Caco-2 (cell line): ENCODE measurements at regions not wholly inside any gene's neighbourhood (a gene's known extent, or its start where the extent isn't known, plus 50 kb on each side); places are given as distances from the start of the nearest gene placed in this dataset.

ENCODE experiments used
- BruUV-seq: library from RNA; stranded (reverse); fragments of 400-500 nt; replicated peaks from 2 replicates; lab custom pipeline; 2021; lab: Mats Ljungman, UMichigan
- CTCF ChIA-PET: fragments of 300-600 bp; sonication (Branson Sonifier 250); formaldehyde crosslinking; loops from one replicate; lab custom pipeline; 2022; ENCODE audit warnings: antibody characterized with exemption; lab: Charles Lee
- POLR2A ChIA-PET: fragments of 300-600 bp; sonication (Branson Sonifier 250); formaldehyde crosslinking; loops from one replicate; lab custom pipeline; 2022; ENCODE audit warnings: antibody characterized with exemption; lab: Charles Lee
- DNase-seq, 2 experiments: peaks; one replicate each; pipeline versions ENCODE4 v3.0.0 to v3.0.0-alpha.2; 2020 to 2022
- H3K27me3 ChIP-seq: replicated peaks from 2 replicates; pipeline ENCODE4 v1.6.0; 2011; ENCODE audit warnings: low read length; ENCODE audit not compliant: control insufficient read depth, insufficient read depth
- H3K36me3 ChIP-seq: 2 replicates; pipeline ENCODE4 v1.5.1; 2011; ENCODE audit warnings: low read length; ENCODE audit not compliant: control insufficient read depth, insufficient read depth
- H3K4me1 ChIP-seq: fragments of 250-450 bp; sonication (Bioruptor Pico); 2 replicates; pipeline ENCODE4 v1.5.1; 2020; ENCODE audit warnings: mild to moderate bottlenecking
- H3K4me3 ChIP-seq: 2 replicates; pipeline ENCODE4 v1.5.1; 2011; ENCODE audit warnings: low read depth, mild to moderate bottlenecking, control low read depth, low read length
- H3K9me3 ChIP-seq: fragments of 250-450 bp; sonication (Bioruptor Pico); 2 replicates; pipeline ENCODE4 v1.5.1; 2020; ENCODE audit warnings: mild to moderate bottlenecking, moderate library complexity
- H3K27ac Mint-ChIP-seq: one replicate; pipeline ENCODE4 v1.8.0; 2022; ENCODE audit warnings: mixed read lengths; ENCODE audit not compliant: unreplicated experiment
- H3K27me3 Mint-ChIP-seq: one replicate; pipeline ENCODE4 v1.8.0; 2022; ENCODE audit warnings: mixed read lengths; ENCODE audit not compliant: insufficient read depth, unreplicated experiment
- H3K36me3 Mint-ChIP-seq: one replicate; pipeline ENCODE4 v1.8.0; 2022; ENCODE audit warnings: mild to moderate bottlenecking, mixed read lengths; ENCODE audit not compliant: insufficient read depth, unreplicated experiment
- H3K4me1 Mint-ChIP-seq: one replicate; pipeline ENCODE4 v1.8.0; 2022; ENCODE audit warnings: low read depth, mixed read lengths; ENCODE audit not compliant: unreplicated experiment
- H3K4me3 Mint-ChIP-seq: one replicate; pipeline ENCODE4 v1.8.0; 2022; ENCODE audit warnings: mild to moderate bottlenecking, moderate library complexity, mixed read lengths; ENCODE audit not compliant: unreplicated experiment
- H3K9me3 Mint-ChIP-seq: one replicate; pipeline ENCODE4 v1.8.0; 2022; ENCODE audit warnings: mixed read lengths; ENCODE audit not compliant: unreplicated experiment
- intact Hi-C: fragments of 100-400 bp; cut with micrococcal nuclease; formaldehyde crosslinking; loops from one replicate; pipeline ENCODE4 v1.10.0; 2022; ENCODE audit not compliant: unreplicated experiment
- TF ChIP-seq, protein P1 (sequence below), 2 experiments: fragments of 200-600 bp in 1 of 2; IDR thresholded peaks; 1 replicate in 1 of 2; 2 replicates in 1 of 2; pipeline versions ENCODE4 v1.5.1 to v1.8.0; 2011 to 2022; ENCODE audit warnings: antibody characterized with exemption in 1 of 2, control low read depth in 1 of 2, inconsistent platforms in 1 of 2, low read depth in 1 of 2, low read length in 1 of 2, mild to moderate bottlenecking in 1 of 2, moderate library complexity in 1 of 2; ENCODE audit not compliant: insufficient read depth in 1 of 2, severe bottlenecking in 1 of 2, unreplicated experiment in 1 of 2

DNA sequence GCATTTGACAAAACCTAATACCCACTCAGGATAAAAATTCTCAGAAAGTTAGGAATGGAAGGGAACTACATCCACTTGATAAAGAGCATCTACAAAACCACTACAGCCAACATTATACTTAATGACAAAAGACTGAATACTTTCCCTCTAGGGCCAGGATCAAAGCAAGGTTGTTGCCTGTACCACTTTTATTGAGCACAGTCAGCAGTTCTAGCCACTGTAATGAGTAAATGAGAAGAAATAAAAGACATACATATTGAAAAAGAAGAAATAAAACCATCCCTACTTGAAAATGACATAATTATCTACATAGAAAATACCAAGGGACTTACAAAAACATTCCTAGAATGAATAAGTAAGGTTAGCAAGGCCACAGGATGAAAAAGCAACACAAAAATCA, 194.8 kb upstream of the ZNF507 start:
- no peak overlapping the region for H3K4me3 ChIP-seq
- TF ChIP-seq, protein P1, sequence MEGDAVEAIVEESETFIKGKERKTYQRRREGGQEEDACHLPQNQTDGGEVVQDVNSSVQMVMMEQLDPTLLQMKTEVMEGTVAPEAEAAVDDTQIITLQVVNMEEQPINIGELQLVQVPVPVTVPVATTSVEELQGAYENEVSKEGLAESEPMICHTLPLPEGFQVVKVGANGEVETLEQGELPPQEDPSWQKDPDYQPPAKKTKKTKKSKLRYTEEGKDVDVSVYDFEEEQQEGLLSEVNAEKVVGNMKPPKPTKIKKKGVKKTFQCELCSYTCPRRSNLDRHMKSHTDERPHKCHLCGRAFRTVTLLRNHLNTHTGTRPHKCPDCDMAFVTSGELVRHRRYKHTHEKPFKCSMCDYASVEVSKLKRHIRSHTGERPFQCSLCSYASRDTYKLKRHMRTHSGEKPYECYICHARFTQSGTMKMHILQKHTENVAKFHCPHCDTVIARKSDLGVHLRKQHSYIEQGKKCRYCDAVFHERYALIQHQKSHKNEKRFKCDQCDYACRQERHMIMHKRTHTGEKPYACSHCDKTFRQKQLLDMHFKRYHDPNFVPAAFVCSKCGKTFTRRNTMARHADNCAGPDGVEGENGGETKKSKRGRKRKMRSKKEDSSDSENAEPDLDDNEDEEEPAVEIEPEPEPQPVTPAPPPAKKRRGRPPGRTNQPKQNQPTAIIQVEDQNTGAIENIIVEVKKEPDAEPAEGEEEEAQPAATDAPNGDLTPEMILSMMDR (IDR thresholded peaks at IDR 0.05; ENCODE audit: insufficient read depth in 1 of 2, low read depth in 1 of 2, low read length in 1 of 2, severe bottlenecking in 1 of 2, unreplicated experiment in 1 of 2), result no peak
- Mint-ChIP-seq H3K4me3 (no peak overlapping the region), H3K27ac (no peak overlapping the region), H3K4me1 (no peaks in the 10 kb centered on the region), H3K36me3 (no peaks in the 10 kb centered on the region), H3K27me3 (peaks cover 5% of the 10 kb centered on the region), H3K9me3 (peaks cover 48% of the 10 kb centered on the region)
- no peaks in the 10 kb centered on the region for H3K27me3 ChIP-seq
- no peak for DNase-seq
- no peaks in the 10 kb centered on the region for H3K36me3 ChIP-seq
- intact Hi-C loops, result no loop called here
- H3K4me1 ChIP-seq, result no peaks in the 10 kb centered on the region
- BruUV-seq, result no TSS peak
- POLR2A ChIA-PET, result no interaction called here
- CTCF ChIA-PET, result no interaction called here
- peaks cover 13% of the 10 kb centered on the region for H3K9me3 ChIP-seq

DNA sequence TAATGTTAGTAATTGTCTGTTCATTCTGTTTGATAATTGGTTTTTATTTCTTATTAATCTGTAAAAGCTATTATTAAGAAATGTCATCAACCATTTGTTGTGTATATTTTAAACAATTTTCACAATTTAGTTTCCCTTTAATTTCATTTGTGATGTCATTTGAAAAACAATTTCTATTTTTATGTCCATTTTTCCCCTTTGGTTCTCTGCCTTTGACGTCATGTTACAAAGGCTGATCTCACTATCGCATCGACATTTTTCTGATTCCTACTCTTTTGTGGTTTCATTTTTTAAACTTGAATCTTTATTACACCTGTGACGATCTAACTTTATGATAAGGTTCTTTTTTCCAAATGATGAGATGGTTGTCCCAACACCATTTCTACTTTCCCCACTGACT, 191.0 kb upstream of the ZNF507 start:
- Histone ChIP-seq H3K9me3 (peaks cover 7% of the 10 kb centered on the region; the same call in 1 of the 2 replicates), H3K36me3 (no peaks in the 10 kb centered on the region), H3K4me3 (no peak overlapping the region), H3K27me3 (no peaks in the 10 kb centered on the region), H3K4me1 (no peaks in the 10 kb centered on the region)
- ChIA-PET CTCF (no interaction called here), POLR2A (no interaction called here)
- Mint-ChIP-seq H3K4me3 (no peak overlapping the region), H3K4me1 (no peaks in the 10 kb centered on the region), H3K27me3 (peaks cover 5% of the 10 kb centered on the region), H3K9me3 (peaks cover 33% of the 10 kb centered on the region), H3K27ac (no peak overlapping the region), H3K36me3 (no peaks in the 10 kb centered on the region)
- intact Hi-C loops, result no loop called here
- no TSS peak for BruUV-seq
- no peak for DNase-seq
- TF ChIP-seq, protein P1 (IDR thresholded peaks at IDR 0.05; ENCODE audit: insufficient read depth in 1 of 2, low read depth in 1 of 2, low read length in 1 of 2, severe bottlenecking in 1 of 2, unreplicated experiment in 1 of 2), result no peak

DNA sequence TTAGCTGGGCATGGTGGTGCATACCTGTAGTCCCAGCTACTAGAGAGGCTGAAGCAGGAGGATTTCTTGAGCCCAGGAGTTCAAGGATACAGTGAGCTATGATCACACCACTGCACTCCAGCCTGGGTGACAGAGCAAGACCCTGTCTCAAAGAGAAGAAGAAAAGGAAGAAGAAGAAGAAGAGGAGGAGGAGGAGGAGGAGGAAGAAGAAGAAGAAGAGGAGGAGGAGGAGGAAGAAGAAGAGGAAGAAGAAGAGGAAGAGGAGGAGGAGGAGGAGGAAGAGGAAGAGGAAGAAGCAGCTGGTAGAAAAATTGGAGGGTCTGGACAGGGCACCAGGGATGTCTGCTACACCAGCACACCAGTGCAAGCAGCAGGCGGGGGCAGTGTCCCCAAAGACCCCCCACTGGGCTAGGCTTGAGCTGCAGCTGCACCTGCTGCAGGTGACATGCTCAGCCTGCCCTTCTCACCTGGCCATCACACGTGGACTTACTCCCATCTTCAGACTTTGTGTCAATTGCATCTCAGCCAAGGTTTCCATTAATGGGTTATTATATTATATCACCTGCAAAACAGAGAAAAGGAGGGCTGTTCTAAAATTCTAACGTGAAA, 180.9 kb upstream of the ZNF507 start:
- TF ChIP-seq, protein P1 (IDR thresholded peaks at IDR 0.05; ENCODE audit: insufficient read depth in 1 of 2, low read depth in 1 of 2, low read length in 1 of 2, severe bottlenecking in 1 of 2, unreplicated experiment in 1 of 2), result no peak
- H3K4me3 Mint-ChIP-seq, result no peak overlapping the region
- intact Hi-C loops, result no loop called here
- H3K9me3 Mint-ChIP-seq, result no peaks in the 10 kb centered on the region
- peaks cover 20% of the 10 kb centered on the region for H3K27me3 Mint-ChIP-seq
- ChIA-PET CTCF (no interaction called here), POLR2A (no interaction called here)
- H3K27ac Mint-ChIP-seq, result no peak overlapping the region
- H3K9me3 ChIP-seq, result no peaks in the 10 kb centered on the region
- no peak for DNase-seq
- no peaks in the 10 kb centered on the region for H3K36me3 Mint-ChIP-seq
- H3K36me3 ChIP-seq, result no peaks in the 10 kb centered on the region
- no peaks in the 10 kb centered on the region for H3K4me1 Mint-ChIP-seq
- no peaks in the 10 kb centered on the region for H3K27me3 ChIP-seq
- no peak overlapping the region for H3K4me3 ChIP-seq
- no TSS peak for BruUV-seq
- H3K4me1 ChIP-seq, result no peaks in the 10 kb centered on the region
